H1 (cell line): ENCODE measurements at regions not wholly inside any gene's neighbourhood (a gene's known extent, or its start where the extent isn't known, plus 50 kb on each side); places are given as distances from the start of the nearest gene placed in this dataset.

Experiments
- BRCA1 ChIP-seq: IDR thresholded peaks from 2 replicates; pipeline ENCODE4 v1.6.1; 2012; ENCODE audit warnings: low read depth, low read length, improper control_type of control experiment
- GABPA ChIP-seq: IDR thresholded peaks from 2 replicates; pipeline ENCODE4 v1.6.1; 2011; ENCODE audit warnings: mild to moderate bottlenecking, low read length, moderate library complexity, borderline replicate concordance; ENCODE audit not compliant: insufficient read depth
- KDM5A ChIP-seq: fragments of 200-600 bp; IDR thresholded peaks from 2 replicates; pipeline ENCODE4 v1.7.1; 2012; ENCODE audit warnings: mild to moderate bottlenecking, low read length, inconsistent platforms, mixed read lengths
- TF ChIP-seq, protein P1 (sequence below): fragments of 300-600 bp; sonication (generic); IDR thresholded peaks from 2 replicates; pipeline ENCODE4 v1.7.1; 2012; ENCODE audit warnings: low read length, moderate library complexity, mild to moderate bottlenecking, inconsistent platforms; ENCODE audit not compliant: insufficient replicate concordance
- TF ChIP-seq, protein P2 (sequence below), 3 experiments: IDR thresholded peaks; 1 replicate in 2 of 3; 2 replicates in 1 of 3; pipeline versions ENCODE4 v1.5.1 to v1.6.1; 2011; ENCODE audit warnings: low read length in 3 of 3, mild to moderate bottlenecking in 3 of 3, inconsistent platforms in 2 of 3, low read depth in 1 of 3, moderate library complexity in 1 of 3; ENCODE audit not compliant: insufficient read depth in 1 of 3; ENCODE audit errors: control extremely low read depth in 1 of 3

GRCh38 chr4:20614816-20615215 lies 85.4 kb upstream of the PACRGL start (continued):
- TF ChIP-seq, protein P1, sequence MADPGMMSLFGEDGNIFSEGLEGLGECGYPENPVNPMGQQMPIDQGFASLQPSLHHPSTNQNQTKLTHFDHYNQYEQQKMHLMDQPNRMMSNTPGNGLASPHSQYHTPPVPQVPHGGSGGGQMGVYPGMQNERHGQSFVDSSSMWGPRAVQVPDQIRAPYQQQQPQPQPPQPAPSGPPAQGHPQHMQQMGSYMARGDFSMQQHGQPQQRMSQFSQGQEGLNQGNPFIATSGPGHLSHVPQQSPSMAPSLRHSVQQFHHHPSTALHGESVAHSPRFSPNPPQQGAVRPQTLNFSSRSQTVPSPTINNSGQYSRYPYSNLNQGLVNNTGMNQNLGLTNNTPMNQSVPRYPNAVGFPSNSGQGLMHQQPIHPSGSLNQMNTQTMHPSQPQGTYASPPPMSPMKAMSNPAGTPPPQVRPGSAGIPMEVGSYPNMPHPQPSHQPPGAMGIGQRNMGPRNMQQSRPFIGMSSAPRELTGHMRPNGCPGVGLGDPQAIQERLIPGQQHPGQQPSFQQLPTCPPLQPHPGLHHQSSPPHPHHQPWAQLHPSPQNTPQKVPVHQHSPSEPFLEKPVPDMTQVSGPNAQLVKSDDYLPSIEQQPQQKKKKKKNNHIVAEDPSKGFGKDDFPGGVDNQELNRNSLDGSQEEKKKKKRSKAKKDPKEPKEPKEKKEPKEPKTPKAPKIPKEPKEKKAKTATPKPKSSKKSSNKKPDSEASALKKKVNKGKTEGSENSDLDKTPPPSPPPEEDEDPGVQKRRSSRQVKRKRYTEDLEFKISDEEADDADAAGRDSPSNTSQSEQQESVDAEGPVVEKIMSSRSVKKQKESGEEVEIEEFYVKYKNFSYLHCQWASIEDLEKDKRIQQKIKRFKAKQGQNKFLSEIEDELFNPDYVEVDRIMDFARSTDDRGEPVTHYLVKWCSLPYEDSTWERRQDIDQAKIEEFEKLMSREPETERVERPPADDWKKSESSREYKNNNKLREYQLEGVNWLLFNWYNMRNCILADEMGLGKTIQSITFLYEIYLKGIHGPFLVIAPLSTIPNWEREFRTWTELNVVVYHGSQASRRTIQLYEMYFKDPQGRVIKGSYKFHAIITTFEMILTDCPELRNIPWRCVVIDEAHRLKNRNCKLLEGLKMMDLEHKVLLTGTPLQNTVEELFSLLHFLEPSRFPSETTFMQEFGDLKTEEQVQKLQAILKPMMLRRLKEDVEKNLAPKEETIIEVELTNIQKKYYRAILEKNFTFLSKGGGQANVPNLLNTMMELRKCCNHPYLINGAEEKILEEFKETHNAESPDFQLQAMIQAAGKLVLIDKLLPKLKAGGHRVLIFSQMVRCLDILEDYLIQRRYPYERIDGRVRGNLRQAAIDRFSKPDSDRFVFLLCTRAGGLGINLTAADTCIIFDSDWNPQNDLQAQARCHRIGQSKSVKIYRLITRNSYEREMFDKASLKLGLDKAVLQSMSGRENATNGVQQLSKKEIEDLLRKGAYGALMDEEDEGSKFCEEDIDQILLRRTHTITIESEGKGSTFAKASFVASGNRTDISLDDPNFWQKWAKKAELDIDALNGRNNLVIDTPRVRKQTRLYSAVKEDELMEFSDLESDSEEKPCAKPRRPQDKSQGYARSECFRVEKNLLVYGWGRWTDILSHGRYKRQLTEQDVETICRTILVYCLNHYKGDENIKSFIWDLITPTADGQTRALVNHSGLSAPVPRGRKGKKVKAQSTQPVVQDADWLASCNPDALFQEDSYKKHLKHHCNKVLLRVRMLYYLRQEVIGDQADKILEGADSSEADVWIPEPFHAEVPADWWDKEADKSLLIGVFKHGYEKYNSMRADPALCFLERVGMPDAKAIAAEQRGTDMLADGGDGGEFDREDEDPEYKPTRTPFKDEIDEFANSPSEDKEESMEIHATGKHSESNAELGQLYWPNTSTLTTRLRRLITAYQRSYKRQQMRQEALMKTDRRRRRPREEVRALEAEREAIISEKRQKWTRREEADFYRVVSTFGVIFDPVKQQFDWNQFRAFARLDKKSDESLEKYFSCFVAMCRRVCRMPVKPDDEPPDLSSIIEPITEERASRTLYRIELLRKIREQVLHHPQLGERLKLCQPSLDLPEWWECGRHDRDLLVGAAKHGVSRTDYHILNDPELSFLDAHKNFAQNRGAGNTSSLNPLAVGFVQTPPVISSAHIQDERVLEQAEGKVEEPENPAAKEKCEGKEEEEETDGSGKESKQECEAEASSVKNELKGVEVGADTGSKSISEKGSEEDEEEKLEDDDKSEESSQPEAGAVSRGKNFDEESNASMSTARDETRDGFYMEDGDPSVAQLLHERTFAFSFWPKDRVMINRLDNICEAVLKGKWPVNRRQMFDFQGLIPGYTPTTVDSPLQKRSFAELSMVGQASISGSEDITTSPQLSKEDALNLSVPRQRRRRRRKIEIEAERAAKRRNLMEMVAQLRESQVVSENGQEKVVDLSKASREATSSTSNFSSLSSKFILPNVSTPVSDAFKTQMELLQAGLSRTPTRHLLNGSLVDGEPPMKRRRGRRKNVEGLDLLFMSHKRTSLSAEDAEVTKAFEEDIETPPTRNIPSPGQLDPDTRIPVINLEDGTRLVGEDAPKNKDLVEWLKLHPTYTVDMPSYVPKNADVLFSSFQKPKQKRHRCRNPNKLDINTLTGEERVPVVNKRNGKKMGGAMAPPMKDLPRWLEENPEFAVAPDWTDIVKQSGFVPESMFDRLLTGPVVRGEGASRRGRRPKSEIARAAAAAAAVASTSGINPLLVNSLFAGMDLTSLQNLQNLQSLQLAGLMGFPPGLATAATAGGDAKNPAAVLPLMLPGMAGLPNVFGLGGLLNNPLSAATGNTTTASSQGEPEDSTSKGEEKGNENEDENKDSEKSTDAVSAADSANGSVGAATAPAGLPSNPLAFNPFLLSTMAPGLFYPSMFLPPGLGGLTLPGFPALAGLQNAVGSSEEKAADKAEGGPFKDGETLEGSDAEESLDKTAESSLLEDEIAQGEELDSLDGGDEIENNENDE = no peak
- TF ChIP-seq, protein P2, sequence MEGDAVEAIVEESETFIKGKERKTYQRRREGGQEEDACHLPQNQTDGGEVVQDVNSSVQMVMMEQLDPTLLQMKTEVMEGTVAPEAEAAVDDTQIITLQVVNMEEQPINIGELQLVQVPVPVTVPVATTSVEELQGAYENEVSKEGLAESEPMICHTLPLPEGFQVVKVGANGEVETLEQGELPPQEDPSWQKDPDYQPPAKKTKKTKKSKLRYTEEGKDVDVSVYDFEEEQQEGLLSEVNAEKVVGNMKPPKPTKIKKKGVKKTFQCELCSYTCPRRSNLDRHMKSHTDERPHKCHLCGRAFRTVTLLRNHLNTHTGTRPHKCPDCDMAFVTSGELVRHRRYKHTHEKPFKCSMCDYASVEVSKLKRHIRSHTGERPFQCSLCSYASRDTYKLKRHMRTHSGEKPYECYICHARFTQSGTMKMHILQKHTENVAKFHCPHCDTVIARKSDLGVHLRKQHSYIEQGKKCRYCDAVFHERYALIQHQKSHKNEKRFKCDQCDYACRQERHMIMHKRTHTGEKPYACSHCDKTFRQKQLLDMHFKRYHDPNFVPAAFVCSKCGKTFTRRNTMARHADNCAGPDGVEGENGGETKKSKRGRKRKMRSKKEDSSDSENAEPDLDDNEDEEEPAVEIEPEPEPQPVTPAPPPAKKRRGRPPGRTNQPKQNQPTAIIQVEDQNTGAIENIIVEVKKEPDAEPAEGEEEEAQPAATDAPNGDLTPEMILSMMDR (IDR thresholded peaks at IDR 0.05; ENCODE audit: control extremely low read depth in 1 of 3, insufficient read depth in 1 of 3, low read depth in 1 of 3, low read length in 3 of 3) = no peak
- TF ChIP-seq BRCA1 (no peak), GABPA (no peak), KDM5A (no peak)
- TF ChIP-seq, all 59 proteins: peak for 0
